ENCODE measurements at regions not wholly inside any gene's neighbourhood (a gene's known extent, or its start where the extent isn't known, plus 50 kb on each side); places are given as distances from the start of the nearest gene placed in this dataset.

DNA sequence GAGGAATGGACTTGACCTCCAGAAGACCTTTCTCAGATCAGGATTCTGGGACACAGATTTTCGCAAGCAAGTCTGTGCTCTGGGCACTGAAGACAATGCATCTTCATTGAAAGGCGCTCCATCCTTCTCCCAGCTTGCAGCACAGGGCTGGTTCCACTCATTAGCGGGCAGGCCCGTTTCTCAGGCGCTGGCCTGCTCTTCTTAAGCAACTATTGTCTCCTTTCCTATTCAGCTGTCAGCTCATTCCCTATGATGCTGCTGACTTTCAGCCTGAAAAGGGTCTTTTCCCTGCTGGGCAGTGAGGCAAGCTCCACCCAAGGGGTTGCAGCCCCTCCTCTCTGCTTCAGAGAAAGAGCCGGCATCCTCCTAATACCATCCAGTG lies 91.9 kb upstream of the PLXNA2 start:
- no peak for TF ChIP-seq CTCF (IDR thresholded peaks at IDR 0.05)
- Histone ChIP-seq H3K9ac (ENCODE audit: insufficient read depth, low read length, poor library complexity, severe bottlenecking) (no peak overlapping the region), H3K79me2 (ENCODE audit: insufficient read depth, low read length) (no peaks in the 10 kb centered on the region), H3K27ac (ENCODE audit: low read depth in 1 of 2, low read length in 2 of 2) (no peak overlapping the region), H3K4me3 (replicated peaks in 1 of 3; ENCODE audit: low read depth in 2 of 3, low read length in 3 of 3) (no peak overlapping the region), H4K20me1 (ENCODE audit: insufficient read depth, low read length) (no peaks in the 10 kb centered on the region), H3K27me3 (ENCODE audit: control insufficient read depth in 2 of 2, insufficient read depth in 2 of 2, low read length in 2 of 2) (peaks cover 0 to 2% of the 10 kb centered on the region in 2 donors), H3K36me3 (replicated peaks in 1 of 2; ENCODE audit: control insufficient read depth in 1 of 2, insufficient read depth in 2 of 2, low read length in 2 of 2) (no peaks in the 10 kb centered on the region), H3K4me1 (ENCODE audit: control insufficient read depth in 1 of 2, insufficient read depth in 2 of 2, low read length in 2 of 2) (no peaks in the 10 kb centered on the region), H2AFZ (ENCODE audit: insufficient read depth, low read depth, low read length, poor library complexity, severe bottlenecking) (no peak overlapping the region), H3K9me3 (replicated peaks in 1 of 2; ENCODE audit: control insufficient read depth in 1 of 2, insufficient read depth in 1 of 2, low read length in 2 of 2) (no peaks in the 10 kb centered on the region), H3K4me2 (replicated peaks; ENCODE audit: extremely low read depth, low read length, poor library complexity, severe bottlenecking) (no peak overlapping the region)
- no peaks in the 10 kb centered on the region for H3K4me1 Mint-ChIP-seq
- no peak overlapping the region for H3K4me3 Mint-ChIP-seq
- no peaks in the 10 kb centered on the region for H3K36me3 Mint-ChIP-seq
- peak overlapping the region in 1 of 7 donors; percentile 41 for H3K27ac Mint-ChIP-seq
- intact Hi-C loops (cut with micrococcal nuclease): no loop called here
- WGBS (ENCODE audit: insufficient coverage): 89% methylated on average over 5 of the region's 6 CpGs
- no peaks in the 10 kb centered on the region for H3K9me3 Mint-ChIP-seq
- H3K27me3 Mint-ChIP-seq (ENCODE audit: low read depth in 3 of 3): peaks cover 0 to 4% (median 2%) of the 10 kb centered on the region in 3 donors
- DNase-seq: no peak

DNA sequence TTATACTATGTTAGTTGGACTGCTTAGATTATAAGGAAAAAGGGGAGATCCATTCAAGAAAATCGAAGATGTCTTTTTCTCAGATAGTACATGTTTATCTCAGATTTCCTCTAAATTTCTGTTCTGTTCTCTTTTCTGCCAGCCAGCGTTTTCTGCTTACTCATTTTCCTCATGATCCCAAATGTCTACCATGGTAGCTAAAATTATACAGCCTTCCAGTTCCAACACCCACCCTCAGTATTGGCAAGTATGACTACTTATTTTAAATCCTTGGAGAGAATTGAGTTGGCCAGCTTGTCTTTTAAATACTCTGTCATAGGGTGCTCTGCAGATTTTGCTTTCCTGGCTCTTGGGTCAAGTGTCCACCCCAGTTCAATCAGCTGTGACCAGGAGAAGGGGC lies 95.7 kb upstream of the PLXNA2 start:
- no peaks in the 10 kb centered on the region for H3K9me3 ChIP-seq (replicated peaks in 1 of 2; ENCODE audit: control insufficient read depth in 1 of 2, insufficient read depth in 1 of 2, low read length in 2 of 2)
- H3K36me3 Mint-ChIP-seq: no peaks in the 10 kb centered on the region
- no peaks in the 10 kb centered on the region for H3K27me3 ChIP-seq (ENCODE audit: control insufficient read depth in 2 of 2, insufficient read depth in 2 of 2, low read length in 2 of 2)
- no peaks in the 10 kb centered on the region for H4K20me1 ChIP-seq (ENCODE audit: insufficient read depth, low read length)
- no peak overlapping the region for H3K27ac Mint-ChIP-seq
- no peak overlapping the region for H3K9ac ChIP-seq (ENCODE audit: insufficient read depth, low read length, poor library complexity, severe bottlenecking)
- H3K9me3 Mint-ChIP-seq: no peaks in the 10 kb centered on the region
- intact Hi-C loops (cut with micrococcal nuclease): no loop called here
- H3K4me3 Mint-ChIP-seq: no peak overlapping the region
- TF ChIP-seq CTCF (IDR thresholded peaks at IDR 0.05): no peak
- H3K27ac ChIP-seq (ENCODE audit: low read depth in 1 of 2, low read length in 2 of 2): no peak overlapping the region
- DNase-seq: no peak
- H3K79me2 ChIP-seq (ENCODE audit: insufficient read depth, low read length): no peaks in the 10 kb centered on the region
- no peak overlapping the region for H2AFZ ChIP-seq (ENCODE audit: insufficient read depth, low read depth, low read length, poor library complexity, severe bottlenecking)
- peaks cover 0 to 5% (median 3%) of the 10 kb centered on the region in 3 donors for H3K27me3 Mint-ChIP-seq (ENCODE audit: low read depth in 3 of 3)
- H3K4me1 Mint-ChIP-seq: no peaks in the 10 kb centered on the region
- no peak overlapping the region for H3K4me3 ChIP-seq (replicated peaks in 1 of 3; ENCODE audit: low read depth in 2 of 3, low read length in 3 of 3)
- H3K4me2 ChIP-seq (replicated peaks; ENCODE audit: extremely low read depth, low read length, poor library complexity, severe bottlenecking): no peak overlapping the region
- H3K36me3 ChIP-seq (replicated peaks in 1 of 2; ENCODE audit: control insufficient read depth in 1 of 2, insufficient read depth in 2 of 2, low read length in 2 of 2): no peaks in the 10 kb centered on the region
- H3K4me1 ChIP-seq (ENCODE audit: control insufficient read depth in 1 of 2, insufficient read depth in 2 of 2, low read length in 2 of 2): no peaks in the 10 kb centered on the region
- no CpG with 5 or more reads among the region's 2 CpGs for WGBS (ENCODE audit: insufficient coverage)
